Stimulated activated naive CD8-positive, alpha-beta T cell treated with anti-CD3 and anti-CD28 coated beads, Interleukin-15, amount 100 ng/mL, for 72 hours (primary cell): ENCODE measurements at regions not wholly inside any gene's neighbourhood (a gene's known extent, or its start where the extent isn't known, plus 50 kb on each side); places are given as distances from the start of the nearest gene placed in this dataset.

Experiments
- ATAC-seq: fragments of 150-1000 bp; cut with Tn5 transposase; 2 replicates; pipeline ENCODE4 v1.10.0; 2021; ENCODE audit warnings: mild to moderate bottlenecking, moderate library complexity
- DNase-seq, 2 donors: peaks; one replicate each; pipeline ENCODE4 v3.0.0; 2021 to 2022
- H3K27ac Mint-ChIP-seq, 2 donors: one replicate each; pipeline ENCODE4 v1.8.0; 2022; ENCODE audit warnings: mild to moderate bottlenecking in 2 of 2, mixed read lengths in 2 of 2, moderate library complexity in 2 of 2
- H3K27me3 Mint-ChIP-seq: one replicate; pipeline ENCODE4 v1.8.0; 2022; ENCODE audit warnings: mixed read lengths
- H3K4me1 Mint-ChIP-seq: one replicate; pipeline ENCODE4 v1.8.0; 2022; ENCODE audit warnings: mild to moderate bottlenecking, mixed read lengths
- H3K4me3 Mint-ChIP-seq, 2 donors: one replicate each; pipeline ENCODE4 v1.8.0; 2022; ENCODE audit warnings: mild to moderate bottlenecking in 2 of 2, mixed read lengths in 2 of 2, moderate library complexity in 1 of 2
- H3K9me3 Mint-ChIP-seq, 2 donors: one replicate each; pipeline ENCODE4 v1.8.0; 2022; ENCODE audit warnings: mixed read lengths in 2 of 2

DNA sequence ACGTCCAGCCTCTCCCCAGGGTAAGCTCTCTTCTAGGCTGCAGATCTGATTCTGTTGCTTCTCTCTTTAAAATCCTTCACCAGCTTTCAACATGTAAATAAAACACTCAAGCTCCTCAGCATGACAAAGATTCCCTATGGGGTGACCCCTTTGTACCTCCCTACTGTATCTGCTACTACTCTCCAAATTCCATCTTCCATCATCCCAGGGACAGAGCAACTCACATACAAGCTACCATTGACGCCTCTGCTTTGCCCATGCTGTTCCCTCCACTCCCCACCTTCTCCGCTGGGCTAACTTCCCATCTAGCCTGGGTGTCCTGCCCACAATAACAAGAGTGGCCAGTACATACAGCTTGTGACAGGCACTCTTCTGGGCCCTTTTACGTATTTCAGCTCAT lies 207.5 kb upstream of the ZBED5 start:
- H3K4me1 Mint-ChIP-seq: no peaks in the 10 kb centered on the region
- no peaks in the 10 kb centered on the region for H3K27me3 Mint-ChIP-seq
- H3K27ac Mint-ChIP-seq: no peak overlapping the region
- H3K9me3 Mint-ChIP-seq: no peaks in the 10 kb centered on the region
- no peak for ATAC-seq
- no peak overlapping the region for H3K4me3 Mint-ChIP-seq
- no peak for DNase-seq

DNA sequence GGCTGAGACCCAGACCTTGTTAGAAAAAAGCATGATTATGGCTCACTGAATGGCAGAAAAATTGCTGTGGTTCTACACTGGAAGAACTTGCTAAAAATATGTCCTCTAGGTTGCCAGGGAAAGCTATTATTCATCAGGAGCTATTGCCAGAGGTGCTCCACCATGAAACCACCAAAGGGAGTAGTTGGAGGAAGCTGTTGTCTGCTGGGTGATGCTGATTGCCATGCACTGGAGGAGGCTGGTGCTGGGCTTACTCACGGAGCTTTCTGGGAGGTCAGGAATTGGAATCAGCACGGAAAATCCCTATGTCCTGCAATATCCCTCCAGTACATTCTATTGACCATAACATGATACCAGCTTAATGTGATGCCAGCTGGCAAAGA lies 199.6 kb upstream of the ZBED5 start:
- Mint-ChIP-seq H3K27me3 (no peaks in the 10 kb centered on the region), H3K4me3 (no peak overlapping the region), H3K4me1 (no peaks in the 10 kb centered on the region), H3K27ac (no peak overlapping the region), H3K9me3 (peaks cover 19 to 39% of the 10 kb centered on the region in 2 donors)
- DNase-seq (no peak), ATAC-seq (no peak)

DNA sequence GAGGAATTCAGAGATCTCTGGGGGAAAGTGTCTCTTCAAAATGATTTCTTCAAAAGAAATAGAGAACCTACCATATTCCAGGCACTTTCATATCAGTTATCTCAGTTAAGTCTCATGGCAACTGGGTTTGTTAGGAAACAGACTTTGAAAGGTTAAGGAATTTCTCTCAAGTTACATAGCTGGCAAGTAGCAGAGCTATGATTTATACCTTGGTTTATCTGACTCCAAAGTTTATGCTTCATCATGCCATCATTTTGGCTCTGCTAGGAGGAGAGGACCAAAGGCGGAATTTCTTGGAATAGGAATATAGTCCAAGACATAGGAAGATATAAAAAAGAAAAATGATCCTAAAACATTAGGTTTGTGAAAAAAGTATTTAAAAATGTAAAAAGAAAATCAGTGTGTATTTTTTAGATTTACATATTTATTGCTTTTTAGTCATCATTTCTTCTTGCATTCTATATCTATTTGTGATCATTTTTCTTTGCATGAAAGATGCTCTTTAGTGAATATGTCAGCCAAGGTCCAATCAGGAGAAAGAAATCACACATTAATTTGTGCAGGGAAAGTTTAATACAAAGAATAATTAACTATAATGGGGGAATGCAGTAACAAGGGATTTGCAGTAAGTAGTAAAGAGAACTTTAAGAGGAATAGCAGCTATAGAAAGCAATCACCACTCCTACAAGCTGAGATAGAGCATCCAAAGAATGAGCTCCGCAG lies 199.1 kb upstream of the ZBED5 start:
- Mint-ChIP-seq H3K27me3 (no peaks in the 10 kb centered on the region), H3K4me3 (no peak overlapping the region)
- no peak for DNase-seq

GRCh38 chr11:11056316-11056715 lies 198.5 kb upstream of the ZBED5 start:
- H3K27me3 Mint-ChIP-seq: no peaks in the 10 kb centered on the region
- H3K4me3 Mint-ChIP-seq: no peak overlapping the region
- H3K4me1 Mint-ChIP-seq: no peaks in the 10 kb centered on the region
- H3K9me3 Mint-ChIP-seq: peaks cover 19 to 41% of the 10 kb centered on the region in 2 donors
- no peak overlapping the region for H3K27ac Mint-ChIP-seq
- DNase-seq: no peak
- ATAC-seq: no peak

More for the DNA sequence above, 199.1 kb upstream of the ZBED5 start:
- no peaks in the 10 kb centered on the region for H3K4me1 Mint-ChIP-seq
- no peak overlapping the region for H3K27ac Mint-ChIP-seq
- H3K9me3 Mint-ChIP-seq: peaks cover 19 to 41% of the 10 kb centered on the region in 2 donors
- ATAC-seq: no peak

DNA sequence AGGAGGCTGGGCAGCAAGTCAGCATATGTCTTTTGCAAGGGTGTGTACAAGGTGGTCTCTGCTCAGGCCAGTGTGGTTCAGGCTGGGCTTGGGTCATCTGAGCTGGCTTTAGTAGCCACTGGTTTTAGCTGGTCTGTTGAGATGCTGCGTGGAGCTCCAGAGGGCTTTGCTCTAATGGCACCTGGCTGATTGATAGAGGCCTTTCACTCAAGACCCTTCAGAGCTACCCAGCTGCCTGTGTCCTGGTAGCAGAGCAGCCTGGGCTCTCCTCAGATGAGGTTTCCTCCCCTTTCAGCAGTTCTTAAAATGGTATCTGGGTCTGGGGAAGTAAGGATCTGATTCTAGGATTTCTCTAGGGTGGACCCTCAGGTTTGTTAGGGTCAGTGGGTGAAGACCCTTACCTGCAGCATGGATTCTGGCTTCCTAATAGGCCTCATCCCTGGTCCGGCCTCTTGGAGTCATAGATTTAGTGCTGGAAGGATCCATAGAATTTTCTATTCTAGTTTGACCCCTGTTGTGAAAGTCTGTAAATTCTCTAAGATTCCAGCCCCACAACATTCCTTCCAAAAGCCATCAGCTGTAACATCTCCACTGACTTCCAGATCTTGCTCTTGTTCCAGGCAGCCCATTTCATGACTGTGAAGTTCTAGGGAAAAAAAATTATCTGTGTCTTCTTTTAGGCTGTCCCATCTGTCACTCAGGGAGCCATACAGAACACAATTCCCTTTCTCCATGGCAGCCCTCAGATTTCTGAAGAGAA lies 190.2 kb upstream of the ZBED5 start:
- H3K4me1 Mint-ChIP-seq: no peaks in the 10 kb centered on the region

DNA sequence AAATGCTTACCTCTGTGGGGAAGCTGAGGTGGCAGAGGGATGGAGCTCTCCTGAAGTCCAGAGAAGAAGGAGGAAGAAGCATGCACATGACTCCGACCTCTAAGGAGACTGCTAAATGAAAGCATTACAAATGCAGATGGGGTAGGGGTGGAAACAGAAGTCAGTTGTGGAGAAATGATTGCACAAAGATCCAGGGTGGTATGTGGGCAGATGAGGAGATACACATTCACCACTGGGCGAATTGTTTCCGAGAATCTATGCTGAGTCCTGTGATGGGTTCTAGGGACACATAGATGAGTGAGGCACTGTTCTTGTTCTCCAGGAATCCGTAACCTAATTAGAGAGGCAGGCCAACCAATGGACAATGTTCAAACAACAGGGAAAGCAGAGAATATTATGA lies 188.9 kb upstream of the ZBED5 start:
- ATAC-seq: no peak
- Mint-ChIP-seq H3K27ac (peak overlapping the region in 1 of 2 donors; percentile 79), H3K9me3 (no peaks in the 10 kb centered on the region), H3K4me3 (no peak overlapping the region), H3K4me1 (no peaks in the 10 kb centered on the region), H3K27me3 (no peaks in the 10 kb centered on the region)
- DNase-seq: no peak

More for the DNA sequence above, 190.2 kb upstream of the ZBED5 start:
- Mint-ChIP-seq H3K9me3 (peaks cover 0 to 7% of the 10 kb centered on the region in 2 donors), H3K27me3 (no peaks in the 10 kb centered on the region), H3K4me3 (no peak overlapping the region), H3K27ac (no peak overlapping the region)
- ATAC-seq: no peak
- no peak for DNase-seq

GRCh38 chr11:11045156-11045930 lies 187.5 kb upstream of the ZBED5 start:
- Mint-ChIP-seq H3K27me3 (no peaks in the 10 kb centered on the region), H3K4me1 (no peaks in the 10 kb centered on the region), H3K27ac (no peak overlapping the region), H3K4me3 (no peak overlapping the region), H3K9me3 (no peaks in the 10 kb centered on the region)
- DNase-seq: no peak
- ATAC-seq: no peak

GRCh38 chr11:11044137-11044855 lies 186.4 kb upstream of the ZBED5 start:
- no peaks in the 10 kb centered on the region for H3K9me3 Mint-ChIP-seq
- no peak for ATAC-seq
- no peak overlapping the region for H3K27ac Mint-ChIP-seq

GRCh38 chr11:11043721-11044120 lies 185.9 kb upstream of the ZBED5 start:
- no peak overlapping the region for H3K4me3 Mint-ChIP-seq
- no peak for ATAC-seq
- H3K27ac Mint-ChIP-seq: no peak overlapping the region
- H3K4me1 Mint-ChIP-seq: no peaks in the 10 kb centered on the region
- H3K9me3 Mint-ChIP-seq: no peaks in the 10 kb centered on the region
- DNase-seq: no peak
- H3K27me3 Mint-ChIP-seq: no peaks in the 10 kb centered on the region

More at GRCh38 chr11:11044137-11044855, 186.4 kb upstream of the ZBED5 start:
- Mint-ChIP-seq H3K4me3 (no peak overlapping the region), H3K4me1 (no peaks in the 10 kb centered on the region), H3K27me3 (no peaks in the 10 kb centered on the region)
- no peak for DNase-seq

DNA sequence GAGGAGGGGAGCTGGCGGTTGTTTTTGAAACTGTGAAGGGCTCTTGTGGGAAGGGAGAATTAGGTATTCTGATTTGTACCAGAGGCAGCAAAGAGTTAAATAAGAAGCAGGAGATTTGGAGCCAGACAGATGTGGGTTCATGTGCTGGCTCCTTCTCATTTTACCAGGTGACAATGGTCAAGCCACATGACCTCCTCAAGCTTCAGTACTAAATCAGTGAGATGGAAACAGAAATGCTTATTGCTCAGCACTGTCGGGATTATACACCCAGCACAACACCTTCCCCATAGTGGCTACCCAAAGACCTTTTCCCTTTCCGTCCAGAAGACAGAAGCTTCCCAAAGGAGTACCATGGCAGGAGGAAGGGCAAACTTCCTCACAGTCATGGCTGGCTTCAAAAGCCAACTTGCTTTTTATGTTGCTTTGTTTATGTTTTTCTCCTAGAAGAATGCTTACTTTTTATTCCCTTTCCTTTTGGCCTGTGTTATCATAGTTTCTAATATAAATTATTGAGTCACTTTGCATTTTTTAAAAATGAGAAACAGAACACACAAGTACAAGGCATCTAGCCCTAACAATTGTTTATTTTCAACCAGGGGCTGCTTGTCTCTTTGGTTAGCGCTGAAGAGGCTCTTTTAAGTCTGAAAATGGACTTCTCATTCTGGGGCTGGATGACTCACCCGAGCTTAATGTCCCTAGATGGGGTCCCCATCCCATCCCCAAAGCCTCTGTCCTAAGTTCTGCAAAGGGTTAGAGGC lies 181.5 kb upstream of the ZBED5 start:
- H3K4me3 Mint-ChIP-seq: no peak overlapping the region
- no peaks in the 10 kb centered on the region for H3K9me3 Mint-ChIP-seq
- peaks cover 4% of the 10 kb centered on the region for H3K4me1 Mint-ChIP-seq
- DNase-seq (no peak), ATAC-seq (no peak)
- peak overlapping the region in 1 of 2 donors; percentile 16 for H3K27ac Mint-ChIP-seq
- no peaks in the 10 kb centered on the region for H3K27me3 Mint-ChIP-seq

- Mint-ChIP-seq H3K27me3 (no peaks in the 10 kb centered on the region), H3K9me3 (no peaks in the 10 kb centered on the region), H3K4me3 (no peak overlapping the region), H3K27ac (no peak overlapping the region), H3K4me1 (peaks cover 4% of the 10 kb centered on the region)
- DNase-seq (no peak), ATAC-seq (no peak)
Observed at GRCh38 chr11:11038782-11039181, 180.9 kb upstream of the ZBED5 start.

- ATAC-seq: no peak
- Mint-ChIP-seq H3K27me3 (no peaks in the 10 kb centered on the region), H3K4me3 (no peak overlapping the region), H3K4me1 (peaks cover 4% of the 10 kb centered on the region), H3K27ac (no peak overlapping the region), H3K9me3 (no peaks in the 10 kb centered on the region)
- no peak for DNase-seq
Observed at GRCh38 chr11:11038352-11038751, 180.5 kb upstream of the ZBED5 start.

GRCh38 chr11:11036848-11037732 lies 179.2 kb upstream of the ZBED5 start:
- H3K27me3 Mint-ChIP-seq: no peaks in the 10 kb centered on the region
- peaks cover 4% of the 10 kb centered on the region for H3K4me1 Mint-ChIP-seq
- peak overlapping the region in 1 of 2 donors; percentile 48 for H3K27ac Mint-ChIP-seq
- H3K4me3 Mint-ChIP-seq: no peak overlapping the region
- H3K9me3 Mint-ChIP-seq: no peaks in the 10 kb centered on the region
- DNase-seq (peak; percentile 19 to 31), ATAC-seq (peak; percentile 88)
